HEK293 (cell line): ENCODE measurements at regions not wholly inside any gene's neighbourhood (a gene's known extent, or its start where the extent isn't known, plus 50 kb on each side); places are given as distances from the start of the nearest gene placed in this dataset.
"Not testable (repeated sequence)": the region's sequence is repeated elsewhere in the genome, so short reads cannot be mapped to it uniquely, and the experiment has no call there.

Experiments used
- CTCF ChIA-PET: fragments of 350-600 bp; formaldehyde crosslinking; extraction: SDS; loops from one replicate; lab custom pipeline; 2021; ENCODE audit warnings: antibody characterized with exemption; lab: Yijun Ruan, JAX
- POLR2A ChIA-PET: fragments of 300-600 bp; formaldehyde crosslinking; extraction: SDS; loops from one replicate; lab custom pipeline; 2020; ENCODE audit warnings: antibody characterized with exemption, inconsistent platforms; lab: Yijun Ruan, JAX
- H3K27ac ChIP-seq: fragments of 200-500 bp; sonication (Bioruptor generic); 2 replicates; pipeline ENCODE4 v1.5.1; 2014; ENCODE audit warnings: low read depth, low read length, control low read depth, inconsistent platforms; ENCODE audit errors: extremely low read depth
- H3K36me3 ChIP-seq, 2 experiments: fragments of 200-500 bp in 1 of 2; sonication (Bioruptor generic) in 1 of 2; 1 replicate in 1 of 2; 2 replicates in 1 of 2; pipeline ENCODE4 v1.5.1; 2014 to 2017; ENCODE audit warnings: inconsistent platforms in 2 of 2, low read length in 2 of 2; ENCODE audit not compliant: control insufficient read depth in 2 of 2, insufficient read depth in 1 of 2
- H3K4me1 ChIP-seq: fragments of 200-500 bp; sonication (Bioruptor generic); 2 replicates; pipeline ENCODE4 v1.5.1; 2014; ENCODE audit warnings: mild to moderate bottlenecking, low read length, inconsistent platforms; ENCODE audit not compliant: control insufficient read depth, insufficient read depth
- H3K4me3 ChIP-seq: 2 replicates; pipeline ENCODE4 v1.5.1; 2011; ENCODE audit warnings: low read depth, mild to moderate bottlenecking, control low read depth, low read length, moderate library complexity
- H3K9me3 ChIP-seq: fragments of 200-500 bp; sonication (Bioruptor generic); 2 replicates; pipeline ENCODE4 v1.5.1; 2014; ENCODE audit warnings: low read depth, low read length, inconsistent platforms; ENCODE audit not compliant: control insufficient read depth, insufficient read depth
- GFI1B ChIP-seq: fragments of 450-650 bp; formaldehyde crosslinking; IDR thresholded peaks from 2 replicates; pipeline ENCODE4 v1.5.1; 2016; ENCODE audit warnings: missing biosample characterization, missing genetic modification characterization
- HOXC10 ChIP-seq: sonication (generic); formaldehyde crosslinking; IDR thresholded peaks from 2 replicates; pipeline ENCODE4 v1.8.1; 2023; ENCODE audit warnings: mild to moderate bottlenecking, missing genetic modification reagents
- HOXD13 ChIP-seq: sonication (generic); formaldehyde crosslinking; IDR thresholded peaks from 2 replicates; pipeline ENCODE4 v1.8.0; 2022; ENCODE audit warnings: missing genetic modification reagents, borderline replicate concordance
- PRDM2 ChIP-seq: fragments of 450-650 bp; formaldehyde crosslinking; IDR thresholded peaks from 2 replicates; pipeline ENCODE4 v1.5.1; 2016; ENCODE audit warnings: missing biosample characterization, missing genetic modification characterization, borderline replicate concordance
- ZEB2 ChIP-seq: fragments of 450-650 bp; formaldehyde crosslinking; IDR thresholded peaks from 2 replicates; pipeline ENCODE4 v1.5.1; 2016; ENCODE audit warnings: missing biosample characterization, missing genetic modification characterization
- ZNF114 ChIP-seq: fragments of 450-650 bp; formaldehyde crosslinking; IDR thresholded peaks from 2 replicates; pipeline ENCODE4 v1.5.0; 2017; ENCODE audit warnings: missing biosample characterization, missing genetic modification characterization
- ZNF157 ChIP-seq: fragments of 450-650 bp; formaldehyde crosslinking; IDR thresholded peaks from 2 replicates; pipeline ENCODE4 v1.5.1; 2016; ENCODE audit warnings: missing biosample characterization, missing genetic modification characterization
- ZNF175 ChIP-seq: fragments of 450-650 bp; formaldehyde crosslinking; IDR thresholded peaks from 2 replicates; pipeline ENCODE4 v1.5.1; 2016; ENCODE audit warnings: missing biosample characterization, missing genetic modification characterization
- ZNF184 ChIP-seq: fragments of 450-650 bp; IDR thresholded peaks from 2 replicates; pipeline ENCODE4 v1.5.1; 2018; ENCODE audit warnings: missing biosample characterization, mild to moderate bottlenecking, missing genetic modification characterization
- ZNF26 ChIP-seq: fragments of 450-650 bp; formaldehyde crosslinking; IDR thresholded peaks from 2 replicates; pipeline ENCODE4 v1.5.1; 2016; ENCODE audit warnings: missing biosample characterization, missing genetic modification characterization
- ZNF600 ChIP-seq: fragments of 450-650 bp; formaldehyde crosslinking; IDR thresholded peaks from 2 replicates; pipeline ENCODE4 v1.5.1; 2016; ENCODE audit warnings: missing biosample characterization, missing genetic modification characterization
- ZNF747 ChIP-seq: fragments of 450-650 bp; formaldehyde crosslinking; IDR thresholded peaks from 2 replicates; pipeline ENCODE4 v1.5.1; 2016; ENCODE audit warnings: missing biosample characterization, missing genetic modification characterization
- ZNF777 ChIP-seq: fragments of 450-650 bp; formaldehyde crosslinking; IDR thresholded peaks from 2 replicates; pipeline ENCODE4 v1.5.1; 2017; ENCODE audit warnings: missing biosample characterization, missing genetic modification characterization, borderline replicate concordance
- TF ChIP-seq, protein P1 (sequence below): fragments of 450-650 bp; formaldehyde crosslinking; IDR thresholded peaks from 2 replicates; pipeline ENCODE4 v1.5.1; 2016; ENCODE audit warnings: missing biosample characterization, missing genetic modification characterization
- TF ChIP-seq, protein P2 (sequence below): fragments of 450-650 bp; formaldehyde crosslinking; IDR thresholded peaks from 2 replicates; pipeline ENCODE4 v1.5.1; 2017; ENCODE audit warnings: missing biosample characterization, mild to moderate bottlenecking, missing genetic modification characterization, moderate library complexity

DNA sequence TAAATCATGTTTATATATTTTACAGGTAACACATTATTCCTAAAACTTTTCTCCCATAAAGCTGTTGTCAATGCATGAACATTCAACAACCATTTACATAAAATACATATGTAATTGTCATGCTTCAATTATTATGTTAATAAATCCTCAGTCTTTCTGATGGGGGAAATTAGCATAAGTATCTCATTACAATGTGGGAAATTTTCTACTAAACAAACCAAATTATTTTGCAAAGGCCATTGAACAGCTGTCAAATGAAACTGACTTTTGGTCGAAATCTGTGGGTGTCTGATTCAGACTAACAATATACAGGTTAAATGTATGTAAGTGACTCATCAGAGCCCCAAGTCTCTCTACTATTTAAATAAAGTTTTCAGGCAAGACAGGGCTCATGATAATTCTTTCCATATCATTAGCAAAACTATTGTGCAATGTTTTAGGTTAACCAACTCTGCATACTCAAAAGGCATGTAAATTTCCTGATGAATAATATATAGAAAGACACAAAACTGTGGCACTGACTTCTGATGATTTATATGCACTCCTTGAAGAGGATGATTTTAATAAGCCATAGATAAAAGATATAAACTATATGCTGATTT, 795.3 kb upstream of the AADAT start (continued):
- no peak for TF ChIP-seq PRDM2 (tag by site-specific recombination)

GRCh38 chr4:170881646-170882045, 791.9 kb upstream of the AADAT start:
- H3K4me3 ChIP-seq, H3K4me1 ChIP-seq, H3K9me3 ChIP-seq, H3K27ac ChIP-seq, POLR2A ChIA-PET, H3K36me3 ChIP-seq: not testable (repeated sequence)
- CTCF ChIA-PET = interaction anchor here (1.1 kb wide), 1 partner anchor 8 kb away, joined by 4 read pairs; no protein-coding TSS in a partner anchor

- Histone ChIP-seq H3K4me3 (no peak overlapping the region), H3K9me3 (no peaks in the 10 kb centered on the region), H3K36me3 (no peaks in the 10 kb centered on the region), H3K27ac (no peak overlapping the region), H3K4me1 (no peaks in the 10 kb centered on the region)
- no peak for TF ChIP-seq ZNF175 (tag by site-specific recombination)
- TF ChIP-seq, protein P1, sequence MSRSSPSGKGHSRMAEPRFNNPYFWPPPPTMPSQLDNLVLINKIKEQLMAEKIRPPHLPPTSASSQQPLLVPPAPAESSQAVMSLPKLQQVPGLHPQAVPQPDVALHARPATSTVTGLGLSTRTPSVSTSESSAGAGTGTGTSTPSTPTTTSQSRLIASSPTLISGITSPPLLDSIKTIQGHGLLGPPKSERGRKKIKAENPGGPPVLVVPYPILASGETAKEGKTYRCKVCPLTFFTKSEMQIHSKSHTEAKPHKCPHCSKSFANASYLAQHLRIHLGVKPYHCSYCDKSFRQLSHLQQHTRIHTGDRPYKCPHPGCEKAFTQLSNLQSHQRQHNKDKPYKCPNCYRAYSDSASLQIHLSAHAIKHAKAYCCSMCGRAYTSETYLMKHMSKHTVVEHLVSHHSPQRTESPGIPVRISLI (tag by site-specific recombination) = no peak
- TF ChIP-seq ZNF157 (tag by site-specific recombination) = no peak
- no peak for TF ChIP-seq HOXC10
- TF ChIP-seq, protein P2, sequence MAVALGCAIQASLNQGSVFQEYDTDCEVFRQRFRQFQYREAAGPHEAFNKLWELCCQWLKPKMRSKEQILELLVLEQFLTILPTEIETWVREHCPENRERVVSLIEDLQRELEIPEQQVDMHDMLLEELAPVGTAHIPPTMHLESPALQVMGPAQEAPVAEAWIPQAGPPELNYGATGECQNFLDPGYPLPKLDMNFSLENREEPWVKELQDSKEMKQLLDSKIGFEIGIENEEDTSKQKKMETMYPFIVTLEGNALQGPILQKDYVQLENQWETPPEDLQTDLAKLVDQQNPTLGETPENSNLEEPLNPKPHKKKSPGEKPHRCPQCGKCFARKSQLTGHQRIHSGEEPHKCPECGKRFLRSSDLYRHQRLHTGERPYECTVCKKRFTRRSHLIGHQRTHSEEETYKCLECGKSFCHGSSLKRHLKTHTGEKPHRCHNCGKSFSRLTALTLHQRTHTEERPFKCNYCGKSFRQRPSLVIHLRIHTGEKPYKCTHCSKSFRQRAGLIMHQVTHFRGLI (tag by site-specific recombination) = no peak
- no peak for TF ChIP-seq ZNF777 (tag by site-specific recombination)
- TF ChIP-seq ZNF600 (tag by site-specific recombination) = no peak
- no peak for TF ChIP-seq ZNF114
- no peak for TF ChIP-seq HOXD13 (CRISPR knock-in tag)
- no peak for TF ChIP-seq ZNF184 (tag by site-specific recombination)
- TF ChIP-seq ZNF26 (tag by site-specific recombination) = no peak
- TF ChIP-seq GFI1B (tag by site-specific recombination) = no peak
- TF ChIP-seq ZEB2 = no peak
- no peak for TF ChIP-seq ZNF747 (tag by site-specific recombination)
- CTCF ChIA-PET = no interaction called here
- POLR2A ChIA-PET = no interaction called here
These were observed 786.1 kb upstream of the AADAT start for GRCh38 chr4:170875868-170876267.
